Stimulated activated effector memory CD8-positive, alpha-beta T cell treated with anti-CD3 and anti-CD28 coated beads, Interleukin-12 subunit alpha, Interleukin-12 subunit beta, amount 100 ng/mL, for 72 hours (primary cell): ENCODE measurements at regions not wholly inside any gene's neighbourhood (a gene's known extent, or its start where the extent isn't known, plus 50 kb on each side); places are given as distances from the start of the nearest gene placed in this dataset.

ENCODE experiments used
- ATAC-seq: fragments of 150-1000 bp; cut with Tn5 transposase; 2 replicates; pipeline ENCODE4 v1.10.0; 2021
- DNase-seq, 2 donors: peaks; one replicate each; pipeline ENCODE4 v3.0.0; 2021 to 2022; ENCODE audit warnings: low spot score in 2 of 2
- H3K27ac Mint-ChIP-seq: one replicate; pipeline ENCODE4 v1.8.0; 2022; ENCODE audit warnings: mild to moderate bottlenecking, mixed read lengths
- H3K36me3 Mint-ChIP-seq: one replicate; pipeline ENCODE4 v1.8.0; 2022; ENCODE audit warnings: mild to moderate bottlenecking, mixed read lengths
- H3K4me1 Mint-ChIP-seq: one replicate; pipeline ENCODE4 v1.8.0; 2022; ENCODE audit warnings: mixed read lengths
- H3K4me3 Mint-ChIP-seq: one replicate; pipeline ENCODE4 v1.8.0; 2022; ENCODE audit warnings: mild to moderate bottlenecking, mixed read lengths
- H3K9me3 Mint-ChIP-seq: one replicate; pipeline ENCODE4 v1.8.0; 2022; ENCODE audit warnings: mixed read lengths

DNA sequence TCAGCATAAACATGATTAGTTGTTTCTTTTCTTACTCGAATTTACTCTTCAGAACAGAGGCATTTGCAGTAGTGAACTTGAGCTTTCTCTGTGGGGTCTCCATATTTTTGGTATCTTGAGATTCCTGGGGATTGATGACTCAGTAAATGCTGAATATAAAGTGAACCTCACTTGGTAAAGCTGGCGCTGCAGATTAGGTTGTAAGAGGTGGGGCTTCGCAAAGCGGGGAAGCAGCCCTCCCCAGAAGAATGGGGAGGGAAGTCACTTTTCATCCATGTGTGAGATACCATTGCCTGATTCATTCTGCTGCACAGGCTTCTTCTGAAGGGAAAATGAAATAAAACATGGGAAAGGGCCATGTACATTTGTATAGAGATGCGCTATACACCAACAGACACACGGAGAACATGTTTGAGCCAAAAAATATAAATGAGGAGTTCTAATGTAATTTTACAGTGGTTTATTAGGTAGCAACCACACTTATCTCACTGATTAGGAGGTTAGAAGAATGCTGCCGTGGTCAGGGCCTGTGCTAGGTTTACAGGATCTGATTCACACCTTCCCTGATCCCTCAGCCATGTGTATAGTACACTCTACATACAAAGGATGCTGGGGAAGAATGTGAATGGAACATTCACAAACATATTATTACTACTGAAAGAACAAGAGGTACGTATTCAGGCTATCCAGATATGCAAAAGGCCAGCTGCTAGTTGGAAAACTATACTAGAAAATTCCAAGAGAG, 63.5 kb downstream of the DNTTIP2 start:
- ATAC-seq (no peak), DNase-seq (no peak)
- Mint-ChIP-seq H3K27ac (no peak overlapping the region), H3K36me3 (no peaks in the 10 kb centered on the region), H3K4me3 (no peak overlapping the region), H3K9me3 (no peaks in the 10 kb centered on the region), H3K4me1 (peaks cover 22% of the 10 kb centered on the region)

GRCh38 chr1:93814795-93815340, 64.1 kb downstream of the DNTTIP2 start:
- H3K4me3 Mint-ChIP-seq = no peak overlapping the region
- DNase-seq = no peak
- no peak for ATAC-seq
- no peaks in the 10 kb centered on the region for H3K9me3 Mint-ChIP-seq
- no peak overlapping the region for H3K27ac Mint-ChIP-seq
- H3K36me3 Mint-ChIP-seq = no peaks in the 10 kb centered on the region
- H3K4me1 Mint-ChIP-seq = peaks cover 22% of the 10 kb centered on the region

DNA sequence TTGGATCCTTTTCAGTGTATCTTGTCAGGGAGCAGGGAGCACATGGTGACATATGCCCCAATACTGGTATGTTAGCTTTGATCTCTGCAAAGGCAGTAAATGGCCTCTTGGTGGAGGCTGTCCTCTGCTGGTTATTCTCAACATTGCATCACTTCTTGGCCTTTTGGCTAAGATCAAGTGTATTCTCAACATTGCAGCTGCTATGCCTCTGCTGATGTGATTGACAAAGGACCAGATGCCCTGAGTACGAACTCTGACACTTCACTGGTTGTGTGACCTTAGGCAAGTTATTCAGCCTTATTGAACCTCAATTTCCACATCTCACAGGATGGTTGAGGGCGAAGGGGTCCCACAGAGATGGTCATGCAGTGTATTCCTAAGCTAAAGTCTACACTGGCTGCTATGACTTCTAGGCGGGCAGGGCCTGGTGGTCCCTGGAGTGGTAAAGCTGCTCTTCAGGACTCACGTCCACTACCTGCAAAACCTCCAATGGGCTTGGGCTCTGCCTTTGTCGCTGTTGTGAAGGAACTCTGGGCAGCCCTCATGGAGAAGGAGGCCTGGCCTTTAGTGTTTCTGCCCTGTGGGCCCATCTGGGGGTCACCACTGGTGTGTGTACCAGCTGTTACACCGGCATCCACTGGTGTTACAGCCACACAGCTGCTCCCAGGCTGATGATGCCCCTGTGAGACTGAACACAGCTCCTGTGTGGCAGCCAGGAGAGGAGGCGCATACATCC, 64.8 kb downstream of the DNTTIP2 start:
- no peaks in the 10 kb centered on the region for H3K36me3 Mint-ChIP-seq
- no peak overlapping the region for H3K4me3 Mint-ChIP-seq
- H3K4me1 Mint-ChIP-seq = peaks cover 22% of the 10 kb centered on the region
- ATAC-seq = peak; percentile 55
- DNase-seq = peak; percentile 27 to 71
- H3K27ac Mint-ChIP-seq = no peak overlapping the region
- H3K9me3 Mint-ChIP-seq = no peaks in the 10 kb centered on the region

GRCh38 chr1:93813076-93813475, 65.9 kb downstream of the DNTTIP2 start:
- H3K27ac Mint-ChIP-seq = no peak overlapping the region
- H3K36me3 Mint-ChIP-seq = no peaks in the 10 kb centered on the region
- peaks cover 14% of the 10 kb centered on the region for H3K4me1 Mint-ChIP-seq
- no peak overlapping the region for H3K4me3 Mint-ChIP-seq
- ATAC-seq (no peak), DNase-seq (no peak)
- no peaks in the 10 kb centered on the region for H3K9me3 Mint-ChIP-seq

DNA sequence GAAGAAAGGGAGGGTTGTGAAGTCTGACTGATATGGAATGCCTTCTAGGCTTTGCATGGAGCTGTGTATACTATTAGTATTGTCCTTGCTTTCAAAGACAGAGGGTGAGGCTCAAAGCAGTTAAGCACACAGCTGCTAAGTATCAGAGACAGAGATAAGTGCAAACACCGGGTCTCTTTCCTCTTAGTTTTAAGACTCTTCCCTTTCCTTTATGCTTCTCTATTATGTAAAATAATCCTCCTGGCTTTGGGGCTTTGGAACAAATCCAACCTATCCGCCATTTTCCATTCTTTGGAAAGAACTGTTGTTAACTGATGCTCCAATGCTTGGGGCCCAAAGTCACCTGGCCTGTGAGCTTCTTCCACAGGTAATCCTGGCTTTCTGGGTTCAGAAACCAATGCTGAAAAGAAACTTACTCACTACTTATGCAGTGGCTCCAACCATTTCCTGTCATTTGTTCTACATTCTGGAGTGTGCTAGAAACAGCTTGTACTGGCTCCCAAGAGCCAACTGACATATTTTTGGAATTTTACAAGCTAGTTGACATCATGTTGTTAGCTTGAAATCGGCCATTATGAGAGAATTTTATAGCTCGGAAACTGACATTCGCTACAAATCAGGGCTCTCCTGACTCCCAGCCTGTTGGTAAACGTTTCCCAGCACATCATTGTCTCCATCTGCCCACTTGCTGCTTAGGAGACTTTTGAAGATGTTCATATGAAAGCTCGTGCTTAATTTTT, 67.5 kb downstream of the DNTTIP2 start:
- Mint-ChIP-seq H3K4me3 (no peak overlapping the region), H3K36me3 (no peaks in the 10 kb centered on the region), H3K9me3 (no peaks in the 10 kb centered on the region), H3K4me1 (no peaks in the 10 kb centered on the region), H3K27ac (no peak overlapping the region)
- ATAC-seq (no peak), DNase-seq (no peak)

GRCh38 chr1:93810316-93810715, 68.7 kb downstream of the DNTTIP2 start:
- Mint-ChIP-seq H3K27ac (no peak overlapping the region), H3K9me3 (no peaks in the 10 kb centered on the region), H3K4me3 (no peak overlapping the region), H3K4me1 (no peaks in the 10 kb centered on the region), H3K36me3 (no peaks in the 10 kb centered on the region)
- DNase-seq (no peak), ATAC-seq (no peak)

- H3K4me1 Mint-ChIP-seq = no peaks in the 10 kb centered on the region
- H3K36me3 Mint-ChIP-seq = no peaks in the 10 kb centered on the region
- no peak overlapping the region for H3K27ac Mint-ChIP-seq
- DNase-seq (no peak), ATAC-seq (no peak)
- H3K4me3 Mint-ChIP-seq = no peak overlapping the region
- no peaks in the 10 kb centered on the region for H3K9me3 Mint-ChIP-seq
Measured at GRCh38 chr1:93808871-93809270, 70.1 kb downstream of the DNTTIP2 start.

DNA sequence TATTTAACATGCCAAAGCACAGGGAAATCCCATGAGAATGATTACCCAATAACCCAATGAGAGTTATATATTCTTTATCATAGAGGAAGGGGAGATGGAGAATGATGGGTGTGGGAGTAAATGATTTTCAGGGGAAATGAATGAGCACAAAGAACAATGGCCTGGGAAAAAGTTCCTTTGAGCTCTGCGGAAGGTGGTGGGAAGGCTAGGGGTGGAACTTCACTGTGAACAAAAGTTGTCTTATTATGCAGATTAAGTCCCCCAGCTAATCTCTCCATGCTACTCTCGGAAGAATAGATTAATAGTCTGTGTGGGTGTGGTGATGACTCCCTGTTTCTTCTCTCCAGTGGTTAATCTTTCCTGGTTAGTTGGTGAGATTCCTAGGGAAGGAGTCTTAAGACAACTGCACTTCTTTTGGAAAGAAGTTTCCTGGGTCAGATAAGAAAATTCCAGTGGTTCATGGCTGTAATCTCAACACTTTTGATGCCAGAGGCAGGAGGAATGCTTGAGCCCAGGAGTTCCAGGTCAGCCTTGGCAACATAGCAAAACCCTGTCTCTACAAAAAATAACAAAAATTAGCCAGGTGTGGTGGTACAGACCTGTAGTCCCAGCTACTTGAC, 71.6 kb downstream of the DNTTIP2 start:
- H3K36me3 Mint-ChIP-seq = no peaks in the 10 kb centered on the region
- ATAC-seq (no peak), DNase-seq (no peak)
- no peak overlapping the region for H3K4me3 Mint-ChIP-seq
- no peaks in the 10 kb centered on the region for H3K4me1 Mint-ChIP-seq
- H3K27ac Mint-ChIP-seq = no peak overlapping the region
- no peaks in the 10 kb centered on the region for H3K9me3 Mint-ChIP-seq

- no peak overlapping the region for H3K4me3 Mint-ChIP-seq
- no peaks in the 10 kb centered on the region for H3K36me3 Mint-ChIP-seq
- no peak overlapping the region for H3K27ac Mint-ChIP-seq
- DNase-seq (no peak), ATAC-seq (no peak)
- no peaks in the 10 kb centered on the region for H3K9me3 Mint-ChIP-seq
- no peaks in the 10 kb centered on the region for H3K4me1 Mint-ChIP-seq
Measured at GRCh38 chr1:93805027-93805610, 73.9 kb downstream of the DNTTIP2 start.

- Mint-ChIP-seq H3K4me3 (no peak overlapping the region), H3K9me3 (no peaks in the 10 kb centered on the region), H3K36me3 (no peaks in the 10 kb centered on the region), H3K27ac (no peak overlapping the region), H3K4me1 (no peaks in the 10 kb centered on the region)
- DNase-seq = no peak
- ATAC-seq = no peak
Measured at GRCh38 chr1:93804412-93804811, 74.6 kb downstream of the DNTTIP2 start.

DNA sequence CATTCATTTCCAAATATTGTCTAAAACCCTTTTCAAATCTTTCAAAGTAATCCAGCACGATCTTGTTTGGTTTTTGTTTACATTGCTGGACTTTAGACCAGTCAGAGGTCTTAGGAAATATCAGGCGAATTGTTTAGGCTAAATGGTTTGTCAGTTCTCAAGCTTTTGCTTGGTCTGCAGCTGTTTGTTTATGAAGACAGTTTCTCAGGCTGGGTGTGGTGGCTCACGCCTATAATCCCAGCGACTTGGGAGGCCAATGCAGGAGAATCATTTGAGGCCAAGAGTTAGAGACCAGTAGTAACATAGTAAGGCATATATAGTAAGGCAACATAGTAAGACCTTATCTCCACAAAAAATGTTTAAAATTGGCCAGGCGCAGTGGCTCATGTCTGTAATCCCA, 77.5 kb downstream of the DNTTIP2 start:
- DNase-seq (no peak), ATAC-seq (no peak)
- no peak overlapping the region for H3K27ac Mint-ChIP-seq
- no peaks in the 10 kb centered on the region for H3K36me3 Mint-ChIP-seq
- H3K4me1 Mint-ChIP-seq = no peaks in the 10 kb centered on the region
- H3K9me3 Mint-ChIP-seq = no peaks in the 10 kb centered on the region
- H3K4me3 Mint-ChIP-seq = no peak overlapping the region

DNA sequence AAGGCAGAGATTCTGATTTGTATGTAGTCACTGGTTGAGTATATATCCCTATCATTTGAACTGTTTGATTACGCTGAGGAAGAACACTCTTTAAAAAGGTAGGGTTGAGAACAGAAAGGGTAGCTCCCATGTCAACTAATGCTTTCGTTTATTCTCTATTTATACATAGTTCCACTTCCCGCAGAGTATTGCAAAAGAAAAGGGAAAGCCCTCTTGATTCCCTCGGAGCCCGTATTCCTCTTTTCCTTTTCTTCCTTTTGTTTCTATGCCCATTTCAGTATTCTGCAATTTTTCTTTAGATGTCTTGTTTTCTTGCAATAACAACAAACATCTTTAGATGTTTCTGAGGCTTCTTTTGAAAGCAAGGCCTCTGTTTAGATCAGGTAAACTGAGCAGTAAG, 78.2 kb downstream of the DNTTIP2 start:
- H3K4me3 Mint-ChIP-seq = no peak overlapping the region
- no peak for ATAC-seq
- no peaks in the 10 kb centered on the region for H3K9me3 Mint-ChIP-seq
- no peaks in the 10 kb centered on the region for H3K4me1 Mint-ChIP-seq
- no peaks in the 10 kb centered on the region for H3K36me3 Mint-ChIP-seq
- no peak overlapping the region for H3K27ac Mint-ChIP-seq
- no peak for DNase-seq

- Mint-ChIP-seq H3K4me3 (no peak overlapping the region), H3K36me3 (no peaks in the 10 kb centered on the region), H3K4me1 (no peaks in the 10 kb centered on the region), H3K9me3 (no peaks in the 10 kb centered on the region), H3K27ac (no peak overlapping the region)
- no peak for DNase-seq
- no peak for ATAC-seq
Measured at GRCh38 chr1:93798291-93798690, 80.7 kb downstream of the DNTTIP2 start.

GRCh38 chr1:93784538-93784937, 94.5 kb downstream of the DNTTIP2 start:
- Mint-ChIP-seq H3K36me3 (no peaks in the 10 kb centered on the region), H3K4me3 (no peak overlapping the region), H3K4me1 (no peaks in the 10 kb centered on the region), H3K9me3 (peaks cover 9% of the 10 kb centered on the region), H3K27ac (no peak overlapping the region)
- no peak for DNase-seq
- no peak for ATAC-seq

DNA sequence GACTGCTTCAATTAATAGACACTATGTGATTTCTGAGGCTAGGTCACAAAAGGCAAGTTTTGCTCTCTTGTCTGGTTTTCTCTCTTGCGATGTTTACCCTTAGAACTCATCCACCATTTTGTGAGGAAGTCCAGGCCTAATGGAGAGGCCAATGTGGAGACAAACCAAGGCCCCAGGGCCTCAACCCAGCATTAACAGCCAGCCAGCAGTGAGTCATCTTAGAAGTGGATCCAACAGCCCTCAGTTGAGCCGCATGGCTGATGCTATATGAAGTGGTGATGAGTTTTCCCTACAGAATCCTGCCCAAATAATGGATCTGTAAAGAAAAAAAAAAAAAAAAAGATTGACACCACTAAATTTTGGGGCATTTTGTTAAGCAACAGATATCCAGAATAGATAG, 95.1 kb downstream of the DNTTIP2 start:
- Mint-ChIP-seq H3K4me1 (no peaks in the 10 kb centered on the region), H3K27ac (no peak overlapping the region), H3K36me3 (no peaks in the 10 kb centered on the region), H3K9me3 (peaks cover 7% of the 10 kb centered on the region), H3K4me3 (no peak overlapping the region)
- no peak for DNase-seq
- no peak for ATAC-seq
